Cardiac muscle cell (in vitro differentiated cells and primary cell): ENCODE measurements at regions not wholly inside any gene's neighbourhood (a gene's known extent, or its start where the extent isn't known, plus 50 kb on each side); places are given as distances from the start of the nearest gene placed in this dataset.

ENCODE experiments used
- DNase-seq, 2 donors: peaks; one replicate each; pipeline versions ENCODE4 v3.0.0 to v3.0.0-alpha.2; 2010 to 2017; ENCODE audit warnings: low read depth in 1 of 2, low spot score in 1 of 2
- H3K27ac ChIP-seq: fragments of 200-600 bp; sonication (generic); 2 replicates; pipeline ENCODE4 v1.5.1; 2016
- H3K27me3 ChIP-seq: fragments of 200-600 bp; sonication (generic); 2 replicates; pipeline ENCODE4 v1.6.0; 2016; ENCODE audit warnings: control low read depth
- H3K36me3 ChIP-seq: fragments of 200-600 bp; sonication (generic); 2 replicates; pipeline ENCODE4 v1.5.1; 2016; ENCODE audit warnings: control low read depth
- H3K4me1 ChIP-seq: fragments of 200-600 bp; sonication (generic); 2 replicates; pipeline ENCODE4 v1.8.1; 2017; ENCODE audit warnings: low read depth, mild to moderate bottlenecking, mixed run types
- H3K4me3 ChIP-seq: fragments of 200-600 bp; sonication (generic); 2 replicates; pipeline ENCODE4 v1.5.1; 2016; ENCODE audit warnings: mild to moderate bottlenecking
- H3K9me3 ChIP-seq: fragments of 200-600 bp; sonication (generic); 2 replicates; pipeline ENCODE4 v1.5.1; 2017; ENCODE audit warnings: low read depth, mild to moderate bottlenecking, control low read depth
- TF ChIP-seq, protein P1 (sequence below): IDR thresholded peaks from 2 replicates; pipeline ENCODE4 v1.5.1; 2012; ENCODE audit warnings: low read depth, mild to moderate bottlenecking, low read length

DNA sequence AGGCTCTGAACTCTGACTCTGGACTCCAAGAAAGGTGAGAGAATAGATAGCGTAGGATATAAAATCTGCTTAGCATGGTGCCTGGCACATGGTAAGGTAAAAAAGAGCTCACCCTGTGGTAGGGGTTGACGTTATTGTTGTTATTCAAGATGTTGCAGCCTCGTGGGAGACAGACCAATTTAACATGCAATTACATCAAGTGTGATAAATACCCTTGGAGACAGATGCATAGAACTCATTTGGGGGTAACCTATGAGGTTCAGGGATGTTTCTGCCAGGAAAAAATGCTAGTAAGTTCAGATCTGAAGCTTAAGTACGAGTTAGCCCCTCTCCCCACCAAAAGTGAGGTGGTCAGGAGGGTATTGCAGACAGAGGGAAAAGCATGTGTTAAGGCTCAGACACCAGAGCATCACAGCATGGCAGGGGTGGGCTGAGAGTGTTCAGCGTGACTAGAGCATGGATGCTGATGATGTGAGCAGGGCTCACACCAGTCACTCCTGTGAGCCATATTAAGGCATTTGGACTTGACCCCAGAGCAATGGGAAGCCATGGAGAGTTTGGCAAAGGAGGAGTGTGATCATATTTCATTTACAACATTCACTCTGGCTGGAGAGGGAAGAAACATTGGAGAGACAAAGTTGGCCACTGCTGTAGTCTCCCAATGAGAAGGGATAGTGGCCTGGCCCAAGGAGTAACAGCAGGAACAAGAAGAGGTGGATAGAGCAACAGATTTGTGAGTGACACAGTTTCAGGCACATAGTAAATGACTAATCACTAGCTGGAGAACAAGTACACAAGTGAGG lies 181.0 kb downstream of the UACA start:
- H3K4me1 ChIP-seq: no peaks in the 10 kb centered on the region
- no peak overlapping the region for H3K4me3 ChIP-seq
- no peaks in the 10 kb centered on the region for H3K9me3 ChIP-seq
- peak in 1 of 2 donors; percentile 42 for DNase-seq
- TF ChIP-seq, protein P1, sequence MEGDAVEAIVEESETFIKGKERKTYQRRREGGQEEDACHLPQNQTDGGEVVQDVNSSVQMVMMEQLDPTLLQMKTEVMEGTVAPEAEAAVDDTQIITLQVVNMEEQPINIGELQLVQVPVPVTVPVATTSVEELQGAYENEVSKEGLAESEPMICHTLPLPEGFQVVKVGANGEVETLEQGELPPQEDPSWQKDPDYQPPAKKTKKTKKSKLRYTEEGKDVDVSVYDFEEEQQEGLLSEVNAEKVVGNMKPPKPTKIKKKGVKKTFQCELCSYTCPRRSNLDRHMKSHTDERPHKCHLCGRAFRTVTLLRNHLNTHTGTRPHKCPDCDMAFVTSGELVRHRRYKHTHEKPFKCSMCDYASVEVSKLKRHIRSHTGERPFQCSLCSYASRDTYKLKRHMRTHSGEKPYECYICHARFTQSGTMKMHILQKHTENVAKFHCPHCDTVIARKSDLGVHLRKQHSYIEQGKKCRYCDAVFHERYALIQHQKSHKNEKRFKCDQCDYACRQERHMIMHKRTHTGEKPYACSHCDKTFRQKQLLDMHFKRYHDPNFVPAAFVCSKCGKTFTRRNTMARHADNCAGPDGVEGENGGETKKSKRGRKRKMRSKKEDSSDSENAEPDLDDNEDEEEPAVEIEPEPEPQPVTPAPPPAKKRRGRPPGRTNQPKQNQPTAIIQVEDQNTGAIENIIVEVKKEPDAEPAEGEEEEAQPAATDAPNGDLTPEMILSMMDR: no peak
- H3K27me3 ChIP-seq: peaks cover 13% of the 10 kb centered on the region
- H3K36me3 ChIP-seq: no peaks in the 10 kb centered on the region
- no peak overlapping the region for H3K27ac ChIP-seq

DNA sequence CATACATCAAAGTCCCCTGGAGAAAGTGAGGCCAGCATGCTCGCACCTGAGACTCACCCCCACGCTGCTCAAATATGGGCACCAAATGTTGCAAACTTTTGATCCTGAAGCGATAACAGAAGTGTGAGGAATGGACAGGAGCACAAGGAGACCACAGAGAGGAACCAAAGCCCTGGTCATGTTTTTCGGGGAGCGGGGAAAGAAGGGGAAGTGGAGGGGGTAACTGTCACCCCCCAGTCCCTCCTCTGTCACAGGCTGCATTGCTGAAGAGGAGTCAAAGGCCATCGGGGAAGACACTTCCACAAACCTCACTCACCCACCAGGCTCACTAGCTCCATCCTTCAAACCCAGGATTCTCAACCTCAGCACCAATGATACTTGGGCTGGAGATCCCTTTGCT lies 182.4 kb downstream of the UACA start:
- peaks cover 13% of the 10 kb centered on the region for H3K27me3 ChIP-seq
- TF ChIP-seq, protein P1: no peak
- H3K4me3 ChIP-seq: no peak overlapping the region
- no peaks in the 10 kb centered on the region for H3K9me3 ChIP-seq
- DNase-seq: no peak
- no peaks in the 10 kb centered on the region for H3K36me3 ChIP-seq
- H3K27ac ChIP-seq: no peak overlapping the region
- no peaks in the 10 kb centered on the region for H3K4me1 ChIP-seq

DNA sequence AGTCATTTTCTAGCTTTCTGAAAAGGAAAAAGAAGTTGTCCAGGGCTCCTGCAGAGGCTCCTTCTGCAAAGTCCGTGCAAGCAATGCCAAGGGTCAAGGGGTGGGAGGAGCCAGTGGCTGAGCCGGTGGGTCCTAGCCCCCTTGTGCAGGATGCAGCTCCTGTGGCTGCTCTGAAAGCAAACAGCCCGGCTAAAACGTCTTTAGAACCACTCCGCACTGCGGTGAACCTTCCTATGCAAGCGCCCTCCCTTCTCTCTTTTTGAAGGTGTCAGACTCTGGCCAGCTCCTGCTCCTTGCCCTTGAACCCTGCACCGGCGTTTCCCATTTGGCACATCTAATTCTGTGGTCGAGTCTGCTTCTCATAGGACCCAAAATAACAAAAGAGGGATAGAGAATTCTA lies 183.1 kb downstream of the UACA start:
- Histone ChIP-seq H3K4me1 (no peaks in the 10 kb centered on the region), H3K36me3 (no peaks in the 10 kb centered on the region), H3K4me3 (no peak overlapping the region), H3K27me3 (peaks cover 12% of the 10 kb centered on the region), H3K27ac (no peak overlapping the region), H3K9me3 (no peaks in the 10 kb centered on the region)
- DNase-seq: no peak
- TF ChIP-seq, protein P1: no peak

DNA sequence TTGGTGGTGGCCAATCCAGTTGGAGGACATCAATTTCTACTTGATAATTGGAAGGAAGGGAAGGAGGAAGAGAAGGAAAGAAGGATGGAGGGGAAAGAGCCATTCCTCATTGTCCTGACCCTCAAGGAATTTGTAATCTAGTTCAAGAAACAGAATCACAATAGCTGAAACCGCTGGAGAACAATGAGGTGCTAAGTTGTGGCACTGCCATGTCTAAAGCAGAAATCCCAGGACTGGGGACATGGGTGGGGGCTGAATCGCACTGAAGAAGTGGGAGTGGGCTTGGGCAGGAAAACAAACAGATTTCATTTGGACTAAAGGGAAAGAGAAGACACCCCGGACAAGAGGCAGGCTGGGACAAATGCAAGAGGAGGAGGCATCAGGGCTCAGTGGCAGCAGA lies 183.6 kb downstream of the UACA start:
- Histone ChIP-seq H3K9me3 (no peaks in the 10 kb centered on the region), H3K4me3 (no peak overlapping the region), H3K4me1 (no peaks in the 10 kb centered on the region), H3K36me3 (no peaks in the 10 kb centered on the region), H3K27ac (no peak overlapping the region), H3K27me3 (peaks cover 7% of the 10 kb centered on the region)
- DNase-seq: no peak
- TF ChIP-seq, protein P1: no peak

DNA sequence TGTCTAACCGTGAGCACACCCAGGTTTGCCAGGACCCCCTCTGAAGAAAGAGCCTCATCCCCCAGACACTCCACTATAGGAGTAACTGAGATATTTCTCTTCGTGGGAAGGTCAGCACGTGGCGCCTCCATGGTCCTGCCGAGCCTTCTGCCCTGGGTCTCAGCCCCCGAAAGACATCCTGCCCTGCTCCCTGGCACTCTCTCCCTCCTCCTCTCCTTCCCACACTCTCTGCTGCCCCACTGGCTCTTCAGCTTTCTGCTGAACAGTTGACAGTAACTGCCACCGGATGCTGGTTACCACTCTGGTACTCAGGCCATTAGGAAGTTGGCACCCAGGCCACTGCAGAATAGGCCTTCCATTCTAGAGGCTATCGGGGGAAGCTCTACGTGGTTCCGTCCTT lies 185.2 kb downstream of the UACA start:
- DNase-seq: no peak
- Histone ChIP-seq H3K4me3 (no peak overlapping the region), H3K4me1 (no peaks in the 10 kb centered on the region), H3K27ac (no peak overlapping the region), H3K9me3 (no peaks in the 10 kb centered on the region), H3K27me3 (no peaks in the 10 kb centered on the region), H3K36me3 (no peaks in the 10 kb centered on the region)
- TF ChIP-seq, protein P1: no peak
